DND-41 (cell line): ENCODE measurements at regions not wholly inside any gene's neighbourhood (a gene's known extent, or its start where the extent isn't known, plus 50 kb on each side); places are given as distances from the start of the nearest gene placed in this dataset.
"Not testable (repeated sequence)": the region's sequence is repeated elsewhere in the genome, so short reads cannot be mapped to it uniquely, and the experiment has no call there.

ENCODE experiments used
- EZH2 ChIP-seq: IDR thresholded peaks from 3 replicates; pipeline ENCODE4 v1.6.1; 2012; ENCODE audit warnings: borderline replicate concordance, low read depth, mild to moderate bottlenecking, moderate library complexity, low read length, inconsistent platforms; ENCODE audit not compliant: severe bottlenecking
- TF ChIP-seq, protein P1 (sequence below): IDR thresholded peaks from 2 replicates; pipeline ENCODE4 v1.5.1; 2012; ENCODE audit warnings: borderline replicate concordance, low read length, moderate library complexity, mild to moderate bottlenecking; ENCODE audit not compliant: poor library complexity, severe bottlenecking; ENCODE audit errors: extremely low read depth

- TF ChIP-seq, protein P1, sequence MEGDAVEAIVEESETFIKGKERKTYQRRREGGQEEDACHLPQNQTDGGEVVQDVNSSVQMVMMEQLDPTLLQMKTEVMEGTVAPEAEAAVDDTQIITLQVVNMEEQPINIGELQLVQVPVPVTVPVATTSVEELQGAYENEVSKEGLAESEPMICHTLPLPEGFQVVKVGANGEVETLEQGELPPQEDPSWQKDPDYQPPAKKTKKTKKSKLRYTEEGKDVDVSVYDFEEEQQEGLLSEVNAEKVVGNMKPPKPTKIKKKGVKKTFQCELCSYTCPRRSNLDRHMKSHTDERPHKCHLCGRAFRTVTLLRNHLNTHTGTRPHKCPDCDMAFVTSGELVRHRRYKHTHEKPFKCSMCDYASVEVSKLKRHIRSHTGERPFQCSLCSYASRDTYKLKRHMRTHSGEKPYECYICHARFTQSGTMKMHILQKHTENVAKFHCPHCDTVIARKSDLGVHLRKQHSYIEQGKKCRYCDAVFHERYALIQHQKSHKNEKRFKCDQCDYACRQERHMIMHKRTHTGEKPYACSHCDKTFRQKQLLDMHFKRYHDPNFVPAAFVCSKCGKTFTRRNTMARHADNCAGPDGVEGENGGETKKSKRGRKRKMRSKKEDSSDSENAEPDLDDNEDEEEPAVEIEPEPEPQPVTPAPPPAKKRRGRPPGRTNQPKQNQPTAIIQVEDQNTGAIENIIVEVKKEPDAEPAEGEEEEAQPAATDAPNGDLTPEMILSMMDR: not testable (repeated sequence)
- TF ChIP-seq EZH2: not testable (repeated sequence)
These were observed 121.8 kb downstream of the TBX19 start for GRCh38 chr1:168402466-168402865.
